ENCODE measurements at regions not wholly inside any gene's neighbourhood (a gene's known extent, or its start where the extent isn't known, plus 50 kb on each side); places are given as distances from the start of the nearest gene placed in this dataset.
"Not testable (repeated sequence)": the region's sequence is repeated elsewhere in the genome, so short reads cannot be mapped to it uniquely, and the experiment has no call there.

- Histone ChIP-seq H3K4me3 (ENCODE audit: low read length in 2 of 2) (peak overlapping the region; percentile 22 to 74), H3K36me3 (ENCODE audit: control insufficient read depth in 1 of 2, insufficient read depth in 2 of 2, low read length in 1 of 2) (no peaks in the 10 kb centered on the region), H3K4me1 (ENCODE audit: control insufficient read depth in 1 of 2, insufficient read depth in 2 of 2, low read length in 2 of 2) (peaks cover 2% of the 10 kb centered on the region in 2 donors), H3K9me3 (ENCODE audit: control insufficient read depth, low read length) (no peaks in the 10 kb centered on the region), H3K27me3 (ENCODE audit: control insufficient read depth in 1 of 2, insufficient read depth in 2 of 2, low read length in 1 of 2) (peaks cover 0 to 4% of the 10 kb centered on the region in 2 donors), H3K27ac (ENCODE audit: low read depth in 1 of 2, low read length in 2 of 2) (no peak overlapping the region)
- no peak for DNase-seq
- no peak for ATAC-seq (ENCODE audit: low FRiP score)
- intact Hi-C loops (cut with DNase I), result no loop called here
- WGBS, 2 donors, result 17 to 24% methylated on average over 7 of the region's 7 CpGs
Measured at GRCh38 chr6:27809067-27809938, 102.9 kb downstream of the OR2B2 start.

- H3K36me3 ChIP-seq (ENCODE audit: control insufficient read depth in 1 of 2, insufficient read depth in 2 of 2, low read length in 1 of 2); H3K27me3 ChIP-seq (ENCODE audit: control insufficient read depth in 1 of 2, insufficient read depth in 2 of 2, low read length in 1 of 2); DNase-seq; H3K9me3 ChIP-seq (ENCODE audit: control insufficient read depth, low read length); intact Hi-C loops (cut with DNase I); H3K4me1 ChIP-seq (ENCODE audit: control insufficient read depth in 1 of 2, insufficient read depth in 2 of 2, low read length in 2 of 2): not testable (repeated sequence)
- H3K27ac ChIP-seq (ENCODE audit: low read depth in 1 of 2, low read length in 2 of 2), result peak overlapping the region in 1 of 2 donors; percentile 76
- WGBS, 2 donors, result 8% methylated on average over 23 to 26 of the region's 43 CpGs
- peak; percentile 2 for ATAC-seq (ENCODE audit: low FRiP score)
- peak overlapping the region in 1 of 2 donors; percentile 65 for H3K4me3 ChIP-seq (ENCODE audit: low read length in 2 of 2)
Measured at GRCh38 chr6:27808242-27809066, 103.7 kb downstream of the OR2B2 start.

- H3K36me3 ChIP-seq (ENCODE audit: control insufficient read depth in 1 of 2, insufficient read depth in 2 of 2, low read length in 1 of 2); intact Hi-C loops (cut with DNase I); H3K4me1 ChIP-seq (ENCODE audit: control insufficient read depth in 1 of 2, insufficient read depth in 2 of 2, low read length in 2 of 2); H3K9me3 ChIP-seq (ENCODE audit: control insufficient read depth, low read length); H3K27me3 ChIP-seq (ENCODE audit: control insufficient read depth in 1 of 2, insufficient read depth in 2 of 2, low read length in 1 of 2): not testable (repeated sequence)
- peak overlapping the region in 1 of 2 donors; percentile 82 for H3K27ac ChIP-seq (ENCODE audit: low read depth in 1 of 2, low read length in 2 of 2)
- ATAC-seq (ENCODE audit: low FRiP score) (peak; percentile 92), DNase-seq (peak; percentile 79 to 84)
- WGBS, 2 donors, result 0% methylated on average over 43 of the region's 43 CpGs
- H3K4me3 ChIP-seq (ENCODE audit: low read length in 2 of 2), result peak overlapping the region; percentile 46 to 66
Measured at GRCh38 chr6:27807441-27808241, 104.6 kb downstream of the OR2B2 start.

- peak in 1 of 2 donors; percentile 61 for DNase-seq
- H3K27me3 ChIP-seq (ENCODE audit: control insufficient read depth in 1 of 2, insufficient read depth in 2 of 2, low read length in 1 of 2), result peaks cover 0 to 4% of the 10 kb centered on the region in 2 donors
Measured at GRCh38 chr6:27806981-27807440, 105.2 kb downstream of the OR2B2 start.

GRCh38 chr6:27805347-27805746 lies 106.8 kb downstream of the OR2B2 start:
- Histone ChIP-seq H3K27me3 (ENCODE audit: control insufficient read depth in 1 of 2, insufficient read depth in 2 of 2, low read length in 1 of 2) (peaks cover 0 to 4% of the 10 kb centered on the region in 2 donors), H3K36me3 (ENCODE audit: control insufficient read depth in 1 of 2, insufficient read depth in 2 of 2, low read length in 1 of 2) (no peaks in the 10 kb centered on the region), H3K9me3 (ENCODE audit: control insufficient read depth, low read length) (no peaks in the 10 kb centered on the region), H3K27ac (ENCODE audit: low read depth in 1 of 2, low read length in 2 of 2) (no peak overlapping the region), H3K4me3 (ENCODE audit: low read length in 2 of 2) (no peak overlapping the region), H3K4me1 (ENCODE audit: control insufficient read depth in 1 of 2, insufficient read depth in 2 of 2, low read length in 2 of 2) (peaks cover 0 to 2% of the 10 kb centered on the region in 2 donors)
- DNase-seq (no peak), ATAC-seq (ENCODE audit: low FRiP score) (no peak)
- intact Hi-C loops (cut with DNase I), result no loop called here
- 87% methylated on average over 2 of the region's 2 CpGs for WGBS, 2 donors

More at GRCh38 chr6:27806981-27807440, 105.2 kb downstream of the OR2B2 start:
- Histone ChIP-seq H3K9me3 (ENCODE audit: control insufficient read depth, low read length) (no peaks in the 10 kb centered on the region), H3K36me3 (ENCODE audit: control insufficient read depth in 1 of 2, insufficient read depth in 2 of 2, low read length in 1 of 2) (no peaks in the 10 kb centered on the region), H3K4me3 (ENCODE audit: low read length in 2 of 2) (peak overlapping the region in 1 of 2 donors; percentile 42), H3K4me1 (ENCODE audit: control insufficient read depth in 1 of 2, insufficient read depth in 2 of 2, low read length in 2 of 2) (peaks cover 2% of the 10 kb centered on the region in 2 donors), H3K27ac (ENCODE audit: low read depth in 1 of 2, low read length in 2 of 2) (peak overlapping the region in 1 of 2 donors; percentile 82)
- WGBS, 2 donors, result 2% methylated on average over 19 of the region's 19 CpGs
- ATAC-seq (ENCODE audit: low FRiP score), result peak; percentile 5
- intact Hi-C loops (cut with DNase I), result no loop called here

GRCh38 chr6:27804851-27805250 lies 107.3 kb downstream of the OR2B2 start:
- no peak overlapping the region for H3K27ac ChIP-seq (ENCODE audit: low read depth in 1 of 2, low read length in 2 of 2)
- peaks cover 0 to 1% of the 10 kb centered on the region in 2 donors for H3K27me3 ChIP-seq (ENCODE audit: control insufficient read depth in 1 of 2, insufficient read depth in 2 of 2, low read length in 1 of 2)
- intact Hi-C loops (cut with DNase I), result no loop called here
- no peaks in the 10 kb centered on the region for H3K9me3 ChIP-seq (ENCODE audit: control insufficient read depth, low read length)
- WGBS, 2 donors, result 79 to 85% methylated on average over 4 of the region's 4 CpGs
- no peaks in the 10 kb centered on the region for H3K36me3 ChIP-seq (ENCODE audit: control insufficient read depth in 1 of 2, insufficient read depth in 2 of 2, low read length in 1 of 2)
- no peak for ATAC-seq (ENCODE audit: low FRiP score)
- no peak overlapping the region for H3K4me3 ChIP-seq (ENCODE audit: low read length in 2 of 2)
- no peak for DNase-seq
- H3K4me1 ChIP-seq (ENCODE audit: control insufficient read depth in 1 of 2, insufficient read depth in 2 of 2, low read length in 2 of 2), result peaks cover 0 to 2% of the 10 kb centered on the region in 2 donors

GRCh38 chr6:27800731-27801373 lies 111.3 kb downstream of the OR2B2 start:
- intact Hi-C loops (cut with DNase I), result no loop called here
- ATAC-seq (ENCODE audit: low FRiP score) (no peak), DNase-seq (no peak)
- Histone ChIP-seq H3K4me1 (ENCODE audit: control insufficient read depth in 1 of 2, insufficient read depth in 2 of 2, low read length in 2 of 2) (no peaks in the 10 kb centered on the region), H3K9me3 (ENCODE audit: control insufficient read depth, low read length) (no peaks in the 10 kb centered on the region), H3K27me3 (ENCODE audit: control insufficient read depth in 1 of 2, insufficient read depth in 2 of 2, low read length in 1 of 2) (no peaks in the 10 kb centered on the region), H3K27ac (ENCODE audit: low read depth in 1 of 2, low read length in 2 of 2) (no peak overlapping the region), H3K36me3 (ENCODE audit: control insufficient read depth in 1 of 2, insufficient read depth in 2 of 2, low read length in 1 of 2) (no peaks in the 10 kb centered on the region), H3K4me3 (ENCODE audit: low read length in 2 of 2) (no peak overlapping the region)
- WGBS, 2 donors, result 78 to 82% methylated on average over 2 of the region's 2 CpGs

- H3K4me1 ChIP-seq (ENCODE audit: control insufficient read depth in 1 of 2, insufficient read depth in 2 of 2, low read length in 2 of 2), result no peaks in the 10 kb centered on the region
- no peaks in the 10 kb centered on the region for H3K27me3 ChIP-seq (ENCODE audit: control insufficient read depth in 1 of 2, insufficient read depth in 2 of 2, low read length in 1 of 2)
- intact Hi-C loops (cut with DNase I), result loop anchor here in 1 of 2 donors (5.0 kb wide), 1 partner anchor 104 kb away; no protein-coding TSS in a partner anchor
- DNase-seq (no peak), ATAC-seq (ENCODE audit: low FRiP score) (no peak)
- no peak overlapping the region for H3K4me3 ChIP-seq (ENCODE audit: low read length in 2 of 2)
- WGBS, 2 donors, result 77 to 81% methylated on average over 1 of the region's 1 CpG
- no peaks in the 10 kb centered on the region for H3K36me3 ChIP-seq (ENCODE audit: control insufficient read depth in 1 of 2, insufficient read depth in 2 of 2, low read length in 1 of 2)
- no peak overlapping the region for H3K27ac ChIP-seq (ENCODE audit: low read depth in 1 of 2, low read length in 2 of 2)
- no peaks in the 10 kb centered on the region for H3K9me3 ChIP-seq (ENCODE audit: control insufficient read depth, low read length)
Measured at GRCh38 chr6:27797960-27798359, 114.2 kb downstream of the OR2B2 start.
